ENCODE measurements at regions not wholly inside any gene's neighbourhood (a gene's known extent, or its start where the extent isn't known, plus 50 kb on each side); places are given as distances from the start of the nearest gene placed in this dataset.

DNA sequence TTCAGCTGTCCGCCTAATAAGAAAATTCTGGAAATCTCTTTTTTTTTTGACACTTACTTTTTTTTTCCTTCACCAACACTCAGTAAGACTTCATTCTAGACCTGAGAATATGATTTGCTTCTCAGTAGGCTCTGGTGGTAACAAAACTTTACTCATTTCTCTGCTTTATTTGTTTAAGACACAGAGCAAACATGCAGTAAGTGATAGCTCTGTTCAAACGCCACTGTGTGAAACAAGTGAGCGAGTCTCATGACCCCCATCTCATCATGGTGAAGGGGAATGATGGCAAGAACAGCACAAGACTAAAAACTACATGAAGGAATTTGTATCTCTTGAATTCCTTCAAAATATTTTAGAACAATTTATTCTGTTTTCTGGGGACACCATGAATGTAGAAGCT lies 541.6 kb upstream of the POU3F2 start:
- no peak for TF ChIP-seq CTCF (IDR thresholded peaks at IDR 0.05 in 2 of 3, conservative IDR thresholded peaks at IDR 0.05 in 1 of 3; ENCODE audit: borderline replicate concordance in 1 of 3, insufficient read depth in 1 of 3, low read depth in 2 of 3, low read length in 2 of 3)
- no peak for TF ChIP-seq CEBPB (IDR thresholded peaks at IDR 0.05; ENCODE audit: low read depth)
- no peak for TF ChIP-seq EZH2 (IDR thresholded peaks at IDR 0.05)
- TF ChIP-seq POLR2A (IDR thresholded peaks at IDR 0.05; ENCODE audit: borderline replicate concordance, extremely low read depth, insufficient read depth, insufficient read length), result no peak
- TF ChIP-seq POLR2AphosphoS5 (IDR thresholded peaks at IDR 0.05; ENCODE audit: low read depth, low read length), result no peak
- no peak for TF ChIP-seq TCF7L2 (IDR thresholded peaks at IDR 0.05; ENCODE audit: borderline replicate concordance, extremely low read depth, insufficient read depth, insufficient read length)

All from HCT116 (cell line).